ENCODE measurements at regions not wholly inside any gene's neighbourhood (a gene's known extent, or its start where the extent isn't known, plus 50 kb on each side); places are given as distances from the start of the nearest gene placed in this dataset.

DNA sequence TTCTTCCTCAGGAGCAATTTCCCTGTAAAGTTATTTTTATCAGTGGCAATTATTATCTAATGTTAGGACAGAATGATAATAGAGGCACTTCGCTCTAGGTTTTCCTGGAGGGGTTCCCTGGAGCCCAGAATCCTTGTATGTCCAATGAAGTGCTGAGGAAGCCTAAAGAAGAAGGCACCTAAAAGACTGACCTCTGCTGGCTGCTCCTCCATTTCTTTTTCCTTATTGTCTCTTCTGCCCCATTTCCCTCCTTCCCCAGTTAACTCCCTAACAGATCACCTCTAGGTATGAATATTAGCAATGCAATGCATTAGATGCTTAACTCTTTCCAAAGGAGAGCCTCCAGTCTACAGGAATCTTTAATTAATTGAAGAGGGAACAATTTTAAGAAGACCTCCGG lies 985.4 kb downstream of the DIAPH3 start:
- ChIA-PET CTCF (interaction anchor here (1.2 kb wide), 1 partner anchor 16 kb away, joined by 3 read pairs; no protein-coding TSS in a partner anchor), POLR2A (no interaction called here)
- Histone ChIP-seq H3K4me3 (ENCODE audit: low read depth, low read length) (no peak overlapping the region), H3K4me1 (ENCODE audit: control insufficient read depth, insufficient read depth, low read length) (no peaks in the 10 kb centered on the region), H3K36me3 (ENCODE audit: control insufficient read depth in 2 of 2, insufficient read depth in 1 of 2, low read length in 2 of 2) (no peaks in the 10 kb centered on the region), H3K9me3 (ENCODE audit: control insufficient read depth, insufficient read depth, low read depth, low read length) (no peaks in the 10 kb centered on the region), H3K27ac (ENCODE audit: extremely low read depth, low read depth, low read length) (no peak overlapping the region)
- no peak for TF ChIP-seq ZNF37A (tag by site-specific recombination; IDR thresholded peaks at IDR 0.05)
- no peak for TF ChIP-seq WT1 (tag by site-specific recombination; IDR thresholded peaks at IDR 0.05)
- TF ChIP-seq, protein P1, sequence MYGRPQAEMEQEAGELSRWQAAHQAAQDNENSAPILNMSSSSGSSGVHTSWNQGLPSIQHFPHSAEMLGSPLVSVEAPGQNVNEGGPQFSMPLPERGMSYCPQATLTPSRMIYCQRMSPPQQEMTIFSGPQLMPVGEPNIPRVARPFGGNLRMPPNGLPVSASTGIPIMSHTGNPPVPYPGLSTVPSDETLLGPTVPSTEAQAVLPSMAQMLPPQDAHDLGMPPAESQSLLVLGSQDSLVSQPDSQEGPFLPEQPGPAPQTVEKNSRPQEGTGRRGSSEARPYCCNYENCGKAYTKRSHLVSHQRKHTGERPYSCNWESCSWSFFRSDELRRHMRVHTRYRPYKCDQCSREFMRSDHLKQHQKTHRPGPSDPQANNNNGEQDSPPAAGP (tag by site-specific recombination; IDR thresholded peaks at IDR 0.05), result no peak
- no peak for TF ChIP-seq KLF10 (tag by site-specific recombination; IDR thresholded peaks at IDR 0.05)
- no peak for TF ChIP-seq ZBTB1 (tag by site-specific recombination; IDR thresholded peaks at IDR 0.05)
- TF ChIP-seq ZBTB17 (tag by site-specific recombination; IDR thresholded peaks at IDR 0.05), result no peak
- TF ChIP-seq, protein P2, sequence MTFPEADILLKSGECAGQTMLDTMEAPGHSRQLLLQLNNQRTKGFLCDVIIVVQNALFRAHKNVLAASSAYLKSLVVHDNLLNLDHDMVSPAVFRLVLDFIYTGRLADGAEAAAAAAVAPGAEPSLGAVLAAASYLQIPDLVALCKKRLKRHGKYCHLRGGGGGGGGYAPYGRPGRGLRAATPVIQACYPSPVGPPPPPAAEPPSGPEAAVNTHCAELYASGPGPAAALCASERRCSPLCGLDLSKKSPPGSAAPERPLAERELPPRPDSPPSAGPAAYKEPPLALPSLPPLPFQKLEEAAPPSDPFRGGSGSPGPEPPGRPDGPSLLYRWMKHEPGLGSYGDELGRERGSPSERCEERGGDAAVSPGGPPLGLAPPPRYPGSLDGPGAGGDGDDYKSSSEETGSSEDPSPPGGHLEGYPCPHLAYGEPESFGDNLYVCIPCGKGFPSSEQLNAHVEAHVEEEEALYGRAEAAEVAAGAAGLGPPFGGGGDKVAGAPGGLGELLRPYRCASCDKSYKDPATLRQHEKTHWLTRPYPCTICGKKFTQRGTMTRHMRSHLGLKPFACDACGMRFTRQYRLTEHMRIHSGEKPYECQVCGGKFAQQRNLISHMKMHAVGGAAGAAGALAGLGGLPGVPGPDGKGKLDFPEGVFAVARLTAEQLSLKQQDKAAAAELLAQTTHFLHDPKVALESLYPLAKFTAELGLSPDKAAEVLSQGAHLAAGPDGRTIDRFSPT (tag by site-specific recombination; IDR thresholded peaks at IDR 0.05), result no peak
- TF ChIP-seq ZNF610 (tag by site-specific recombination; IDR thresholded peaks at IDR 0.05; ENCODE audit: borderline replicate concordance), result no peak
- TF ChIP-seq BCL11A (tag by site-specific recombination; IDR thresholded peaks at IDR 0.05; ENCODE audit: low read depth), result no peak
- no peak for TF ChIP-seq ZNF510 (tag by site-specific recombination; IDR thresholded peaks at IDR 0.05; ENCODE audit: insufficient replicate concordance)
- TF ChIP-seq ZNF664 (tag by site-specific recombination; IDR thresholded peaks at IDR 0.05), result no peak
- TF ChIP-seq, protein P3, sequence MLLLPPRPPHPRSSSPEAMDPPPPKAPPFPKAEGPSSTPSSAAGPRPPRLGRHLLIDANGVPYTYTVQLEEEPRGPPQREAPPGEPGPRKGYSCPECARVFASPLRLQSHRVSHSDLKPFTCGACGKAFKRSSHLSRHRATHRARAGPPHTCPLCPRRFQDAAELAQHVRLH (tag by site-specific recombination; IDR thresholded peaks at IDR 0.05), result no peak
- no peak for TF ChIP-seq TCF7L2 (IDR thresholded peaks at IDR 0.05; ENCODE audit: borderline replicate concordance, low read depth, low read length)
- TF ChIP-seq, protein P4, sequence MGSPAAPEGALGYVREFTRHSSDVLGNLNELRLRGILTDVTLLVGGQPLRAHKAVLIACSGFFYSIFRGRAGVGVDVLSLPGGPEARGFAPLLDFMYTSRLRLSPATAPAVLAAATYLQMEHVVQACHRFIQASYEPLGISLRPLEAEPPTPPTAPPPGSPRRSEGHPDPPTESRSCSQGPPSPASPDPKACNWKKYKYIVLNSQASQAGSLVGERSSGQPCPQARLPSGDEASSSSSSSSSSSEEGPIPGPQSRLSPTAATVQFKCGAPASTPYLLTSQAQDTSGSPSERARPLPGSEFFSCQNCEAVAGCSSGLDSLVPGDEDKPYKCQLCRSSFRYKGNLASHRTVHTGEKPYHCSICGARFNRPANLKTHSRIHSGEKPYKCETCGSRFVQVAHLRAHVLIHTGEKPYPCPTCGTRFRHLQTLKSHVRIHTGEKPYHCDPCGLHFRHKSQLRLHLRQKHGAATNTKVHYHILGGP (tag by site-specific recombination; IDR thresholded peaks at IDR 0.05), result no peak
- no peak for TF ChIP-seq ZNF239 (tag by site-specific recombination; IDR thresholded peaks at IDR 0.05)
- TF ChIP-seq, protein P5, sequence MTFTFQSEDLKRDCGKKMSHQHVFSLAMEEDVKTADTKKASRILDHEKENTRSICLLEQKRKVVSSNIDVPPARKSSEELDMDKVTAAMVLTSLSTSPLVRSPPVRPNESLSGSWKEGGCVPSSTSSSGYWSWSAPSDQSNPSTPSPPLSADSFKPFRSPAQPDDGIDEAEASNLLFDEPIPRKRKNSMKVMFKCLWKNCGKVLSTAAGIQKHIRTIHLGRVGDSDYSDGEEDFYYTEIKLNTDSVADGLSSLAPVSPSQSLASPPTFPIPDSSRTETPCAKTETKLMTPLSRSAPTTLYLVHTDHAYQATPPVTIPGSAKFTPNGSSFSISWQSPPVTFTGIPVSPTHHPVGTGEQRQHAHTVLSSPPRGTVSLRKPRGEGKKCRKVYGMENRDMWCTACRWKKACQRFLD (tag by site-specific recombination; IDR thresholded peaks at IDR 0.05), result no peak

DNA sequence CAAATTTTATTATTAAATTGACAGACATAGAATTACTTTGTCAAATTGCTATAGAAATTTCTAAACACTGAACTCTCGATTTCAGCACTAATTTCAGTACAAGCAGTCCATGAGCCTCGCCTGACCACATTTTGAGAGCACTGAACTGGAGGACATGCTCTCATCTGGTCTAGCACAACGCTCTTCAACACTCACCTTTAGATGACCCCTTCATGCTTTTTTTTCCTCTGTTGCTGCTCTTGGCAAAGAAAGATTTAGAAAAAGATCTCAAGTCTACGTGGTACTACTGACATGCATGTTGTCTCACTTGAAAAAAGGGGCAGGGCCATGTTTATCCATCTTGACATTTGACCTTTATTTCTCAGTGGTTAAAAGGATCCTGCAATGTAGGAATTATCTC lies 981.5 kb downstream of the DIAPH3 start:
- no peaks in the 10 kb centered on the region for H3K9me3 ChIP-seq (ENCODE audit: control insufficient read depth, insufficient read depth, low read depth, low read length)
- H3K36me3 ChIP-seq (ENCODE audit: control insufficient read depth in 2 of 2, insufficient read depth in 1 of 2, low read length in 2 of 2), result no peaks in the 10 kb centered on the region
- ChIA-PET CTCF (no interaction called here), POLR2A (no interaction called here)
- no peak overlapping the region for H3K4me3 ChIP-seq (ENCODE audit: low read depth, low read length)
- H3K27ac ChIP-seq (ENCODE audit: extremely low read depth, low read depth, low read length), result no peak overlapping the region
- no peaks in the 10 kb centered on the region for H3K4me1 ChIP-seq (ENCODE audit: control insufficient read depth, insufficient read depth, low read length)
- TF ChIP-seq ZNF792 (tag by site-specific recombination; IDR thresholded peaks at IDR 0.05) (no peak), ZBTB48 (tag by site-specific recombination; IDR thresholded peaks at IDR 0.05) (no peak), ZNF664 (tag by site-specific recombination; IDR thresholded peaks at IDR 0.05) (no peak), ZNF10 (tag by site-specific recombination; IDR thresholded peaks at IDR 0.05) (no peak), ZNF510 (tag by site-specific recombination; IDR thresholded peaks at IDR 0.05; ENCODE audit: insufficient replicate concordance) (no peak), ZFP41 (tag by site-specific recombination; IDR thresholded peaks at IDR 0.05; ENCODE audit: borderline replicate concordance) (no peak), EGR2 (tag by site-specific recombination; IDR thresholded peaks at IDR 0.05; ENCODE audit: low read depth) (no peak), ZXDB (tag by site-specific recombination; IDR thresholded peaks at IDR 0.05) (no peak), ZNF624 (tag by site-specific recombination; IDR thresholded peaks at IDR 0.05) (no peak), ZNF423 (tag by site-specific recombination; IDR thresholded peaks at IDR 0.05) (no peak), ZSCAN30 (tag by site-specific recombination; IDR thresholded peaks at IDR 0.05) (no peak)
- TF ChIP-seq, protein P2 (tag by site-specific recombination; IDR thresholded peaks at IDR 0.05), result no peak
- TF ChIP-seq, protein P6, sequence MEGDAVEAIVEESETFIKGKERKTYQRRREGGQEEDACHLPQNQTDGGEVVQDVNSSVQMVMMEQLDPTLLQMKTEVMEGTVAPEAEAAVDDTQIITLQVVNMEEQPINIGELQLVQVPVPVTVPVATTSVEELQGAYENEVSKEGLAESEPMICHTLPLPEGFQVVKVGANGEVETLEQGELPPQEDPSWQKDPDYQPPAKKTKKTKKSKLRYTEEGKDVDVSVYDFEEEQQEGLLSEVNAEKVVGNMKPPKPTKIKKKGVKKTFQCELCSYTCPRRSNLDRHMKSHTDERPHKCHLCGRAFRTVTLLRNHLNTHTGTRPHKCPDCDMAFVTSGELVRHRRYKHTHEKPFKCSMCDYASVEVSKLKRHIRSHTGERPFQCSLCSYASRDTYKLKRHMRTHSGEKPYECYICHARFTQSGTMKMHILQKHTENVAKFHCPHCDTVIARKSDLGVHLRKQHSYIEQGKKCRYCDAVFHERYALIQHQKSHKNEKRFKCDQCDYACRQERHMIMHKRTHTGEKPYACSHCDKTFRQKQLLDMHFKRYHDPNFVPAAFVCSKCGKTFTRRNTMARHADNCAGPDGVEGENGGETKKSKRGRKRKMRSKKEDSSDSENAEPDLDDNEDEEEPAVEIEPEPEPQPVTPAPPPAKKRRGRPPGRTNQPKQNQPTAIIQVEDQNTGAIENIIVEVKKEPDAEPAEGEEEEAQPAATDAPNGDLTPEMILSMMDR (tag by site-specific recombination; IDR thresholded peaks at IDR 0.05), result no peak

Measured in HEK293 (cell line).